ENCODE measurements at regions not wholly inside any gene's neighbourhood (a gene's known extent, or its start where the extent isn't known, plus 50 kb on each side); places are given as distances from the start of the nearest gene placed in this dataset.

DNA sequence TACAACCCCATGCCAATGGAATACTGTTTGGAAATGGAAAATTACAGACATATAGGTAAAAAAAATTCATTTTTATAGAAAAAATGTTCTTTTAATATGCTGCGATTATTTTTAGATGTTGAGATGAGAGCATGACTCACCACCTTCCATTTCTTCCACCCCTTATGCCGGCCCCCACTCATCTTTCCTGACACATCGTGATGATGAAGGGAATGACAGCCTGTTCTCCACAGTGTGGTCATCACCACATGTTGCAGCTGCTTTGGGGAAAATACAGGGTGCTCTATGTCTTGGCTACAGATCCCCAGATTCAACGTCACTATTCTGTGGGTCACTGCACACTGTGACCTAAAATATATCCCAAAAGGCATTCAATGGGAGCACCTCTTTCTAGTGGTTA lies 916.2 kb downstream of the METTL15 start:
- DNase-seq: no peak

GRCh38 chr11:29023761-29024160 lies 915.6 kb downstream of the METTL15 start:
- no peak for DNase-seq

- no peak for DNase-seq
These were observed 914.5 kb downstream of the METTL15 start for GRCh38 chr11:29022676-29023075.

DNA sequence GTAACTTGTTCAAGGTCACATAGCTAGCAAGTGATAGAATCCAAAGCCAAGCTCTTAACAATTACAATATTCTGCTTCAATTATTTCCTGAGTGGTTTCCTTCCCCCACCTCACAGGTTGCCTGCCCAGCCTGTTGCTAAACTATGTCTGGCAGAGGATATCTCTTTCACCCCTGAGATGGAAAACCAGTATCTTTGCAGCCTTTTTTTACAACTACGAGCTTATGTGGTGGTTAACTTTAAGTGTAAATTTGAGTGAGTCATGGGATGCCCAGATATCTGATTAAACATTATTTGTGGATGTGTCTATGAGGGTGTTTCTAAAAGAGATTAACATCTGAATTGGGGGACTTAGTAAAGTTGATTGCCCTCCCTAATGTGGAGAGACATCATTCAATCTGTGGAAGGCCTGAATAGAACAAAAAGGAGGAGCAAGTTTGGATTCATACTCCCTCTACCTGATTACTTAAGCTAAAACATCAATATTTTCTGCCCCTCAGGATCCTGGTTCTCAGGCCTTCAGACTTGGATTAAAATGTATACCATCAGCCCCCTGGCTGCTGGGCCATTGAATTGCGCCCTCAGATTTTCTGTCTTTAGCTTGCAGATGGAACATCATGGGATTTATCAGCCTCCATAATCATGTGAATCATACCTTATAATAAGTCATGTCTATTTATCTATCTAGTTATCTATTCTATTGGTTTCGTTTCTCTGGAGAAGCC lies 911.9 kb downstream of the METTL15 start:
- DNase-seq: no peak

DNA sequence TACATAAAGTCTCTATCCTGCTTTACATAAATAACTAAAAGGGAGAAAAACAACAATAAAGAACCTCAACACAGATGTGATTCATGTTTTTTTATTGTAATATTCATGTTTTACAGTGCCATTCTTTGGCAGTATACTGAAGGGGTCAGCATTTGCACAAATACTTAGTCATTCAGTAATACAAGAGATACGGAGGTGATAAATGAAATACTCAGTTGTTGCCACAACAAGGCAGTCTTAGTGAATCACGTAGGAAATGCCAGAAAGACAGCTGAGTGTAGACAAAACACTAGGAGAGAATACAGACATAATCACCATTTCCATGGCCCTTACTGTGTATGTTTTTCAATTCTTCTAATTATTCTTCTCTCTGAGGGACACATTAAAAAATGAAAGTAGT lies 910.4 kb downstream of the METTL15 start:
- DNase-seq: no peak

DNA sequence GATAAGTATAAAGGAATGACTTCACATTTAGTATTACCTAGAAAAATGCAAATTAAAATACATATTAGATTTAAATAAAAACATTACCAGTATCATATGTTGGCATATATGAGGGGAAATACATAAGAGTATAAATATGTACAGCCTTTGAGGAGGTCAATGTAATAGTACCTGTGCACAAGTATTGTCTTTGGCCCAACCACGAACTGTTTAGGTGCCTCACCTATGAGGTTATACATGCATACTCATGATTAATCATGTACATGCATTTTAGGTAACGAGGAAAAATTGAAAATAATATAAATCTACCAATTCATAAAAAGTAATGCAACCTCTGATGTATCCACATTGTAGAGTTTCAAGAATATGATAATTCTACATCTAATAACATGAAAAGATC lies 909.8 kb downstream of the METTL15 start:
- no peak for DNase-seq

- no peak for DNase-seq
These were observed 904.3 kb downstream of the METTL15 start for GRCh38 chr11:29012507-29012906.

- DNase-seq: no peak
These were observed 901.2 kb downstream of the METTL15 start for GRCh38 chr11:29009426-29009825.

DNA sequence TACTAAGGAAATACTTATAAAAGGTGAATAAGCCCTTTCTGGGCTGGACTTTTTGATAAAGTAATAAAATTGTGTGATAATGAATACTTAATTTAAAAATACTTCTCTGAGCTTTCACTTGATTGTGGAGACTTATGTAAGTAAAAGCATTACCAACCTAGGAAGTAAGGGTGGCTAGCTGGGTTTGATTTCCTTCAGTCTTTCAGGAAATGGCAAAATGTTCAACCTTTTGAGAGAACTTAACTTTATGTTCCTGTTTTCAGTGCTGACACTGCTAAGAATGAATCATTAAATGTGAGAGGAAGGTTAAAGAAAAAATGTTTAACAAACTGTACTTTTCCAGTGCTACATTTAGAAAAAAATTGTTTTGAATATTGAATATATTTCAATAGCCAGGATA lies 900.3 kb downstream of the METTL15 start:
- no peak for DNase-seq

- DNase-seq: no peak
These were observed 898.5 kb downstream of the METTL15 start for GRCh38 chr11:29006668-29007067.

- DNase-seq: no peak
These were observed 897.3 kb downstream of the METTL15 start for GRCh38 chr11:29005401-29005980.

- no peak for DNase-seq
These were observed 894.6 kb downstream of the METTL15 start for GRCh38 chr11:29002816-29003215.

DNA sequence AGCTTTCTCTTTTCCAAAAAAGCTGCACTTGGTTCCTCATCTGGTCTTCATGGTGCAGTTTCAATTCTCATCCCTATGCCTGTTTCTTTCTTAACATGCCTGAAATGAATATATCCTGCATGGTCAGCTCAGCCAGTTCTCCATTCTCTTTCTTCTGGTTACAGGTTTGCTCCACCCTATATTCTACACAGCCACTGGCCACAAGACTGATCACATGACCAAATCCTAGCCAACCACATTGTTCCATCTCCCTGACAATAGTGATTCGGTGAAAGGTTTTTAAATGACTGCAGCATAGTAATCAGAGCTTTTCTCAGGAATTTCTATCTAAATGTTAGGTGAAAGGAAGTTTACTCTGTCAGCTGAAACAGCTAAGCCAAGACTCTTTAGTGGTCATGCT lies 891.4 kb downstream of the METTL15 start:
- no peak for DNase-seq

- no peak for DNase-seq
These were observed 884.8 kb downstream of the METTL15 start for GRCh38 chr11:28992996-28993395.

GRCh38 chr11:28984231-28984630 lies 876.0 kb downstream of the METTL15 start:
- no peak for DNase-seq

DNA sequence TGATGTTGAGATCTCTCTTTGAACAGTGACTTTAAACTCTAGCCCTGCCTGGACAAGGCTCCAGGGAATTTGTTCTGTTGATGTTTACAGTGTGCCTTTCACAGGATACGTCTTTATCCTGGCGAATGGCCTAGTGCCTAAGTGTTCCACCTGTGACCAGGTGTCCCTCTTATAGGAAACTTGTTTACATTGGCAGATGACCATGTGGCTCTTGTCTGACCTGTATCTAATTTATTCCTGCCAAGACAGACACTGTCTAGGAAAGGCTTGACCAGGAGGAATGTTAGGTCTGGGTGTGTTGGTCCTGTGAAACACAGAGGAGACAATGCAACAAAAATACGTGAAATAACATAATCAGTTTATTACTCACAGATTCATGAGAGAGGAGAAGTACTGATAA lies 875.6 kb downstream of the METTL15 start:
- no peak for DNase-seq

- peak; percentile 13 to 53 for DNase-seq
These were observed 873.2 kb downstream of the METTL15 start for GRCh38 chr11:28981381-28981780.

DNA sequence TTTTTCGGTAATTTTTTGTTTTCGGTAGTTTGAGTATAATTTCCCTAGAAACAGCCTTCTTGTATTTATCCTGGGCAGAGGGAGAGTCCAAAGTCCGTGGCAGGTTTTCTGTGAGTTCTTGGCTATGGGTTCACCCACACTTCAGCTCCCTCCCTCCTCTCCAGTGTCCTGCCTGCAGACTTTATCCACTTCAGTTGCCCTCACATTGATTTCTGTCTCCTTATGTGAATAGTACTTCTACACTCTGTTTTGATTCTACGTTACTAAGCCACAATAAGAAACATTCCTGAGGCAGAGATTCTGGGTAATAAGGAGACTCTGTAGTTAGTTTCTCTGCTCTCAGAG lies 868.6 kb downstream of the METTL15 start:
- no peak for DNase-seq

- no peak for DNase-seq
These were observed 868.0 kb downstream of the METTL15 start for GRCh38 chr11:28976012-28976800.

- DNase-seq: no peak
These were observed 861.6 kb downstream of the METTL15 start for GRCh38 chr11:28969832-28970231.

DNA sequence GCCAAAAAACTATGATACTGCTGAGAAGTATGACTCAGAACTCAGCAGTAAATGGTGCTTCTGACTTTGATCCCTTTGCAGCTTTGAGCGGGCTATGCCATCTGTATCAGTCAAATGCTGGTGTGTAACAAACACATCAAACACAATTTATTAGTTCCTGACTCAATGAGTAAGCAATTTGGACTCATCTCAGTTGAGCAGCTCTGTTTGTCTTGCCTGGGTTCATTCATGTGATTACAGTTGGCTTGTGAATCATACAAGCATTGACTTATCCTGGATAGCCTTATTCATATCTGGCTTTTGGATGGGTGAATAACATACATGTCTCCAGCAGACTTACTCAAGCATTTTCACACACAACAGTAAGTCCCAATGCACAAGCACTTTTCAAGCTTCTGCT lies 858.8 kb downstream of the METTL15 start:
- no peak for DNase-seq

GRCh38 chr11:28965819-28966218 lies 857.6 kb downstream of the METTL15 start:
- no peak for DNase-seq

DNA sequence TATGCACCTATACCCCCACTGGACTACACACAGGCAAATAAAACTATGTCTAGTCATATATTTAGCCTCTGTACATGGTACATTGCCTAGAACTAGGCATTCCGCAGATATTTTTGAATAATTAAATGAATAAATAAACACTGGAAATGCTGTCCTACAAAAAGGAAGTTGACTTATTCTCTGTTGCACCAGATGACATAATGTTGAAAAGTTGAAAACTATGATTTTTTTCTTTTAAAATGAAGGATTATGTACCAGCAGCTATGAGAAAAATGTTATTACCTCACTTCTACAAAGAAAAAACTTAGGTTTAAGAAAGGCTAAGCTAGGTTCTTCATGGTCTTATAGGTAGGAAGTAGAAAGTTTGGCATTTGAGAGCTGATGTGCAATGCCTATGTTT lies 856.6 kb downstream of the METTL15 start:
- no peak for DNase-seq

DNA sequence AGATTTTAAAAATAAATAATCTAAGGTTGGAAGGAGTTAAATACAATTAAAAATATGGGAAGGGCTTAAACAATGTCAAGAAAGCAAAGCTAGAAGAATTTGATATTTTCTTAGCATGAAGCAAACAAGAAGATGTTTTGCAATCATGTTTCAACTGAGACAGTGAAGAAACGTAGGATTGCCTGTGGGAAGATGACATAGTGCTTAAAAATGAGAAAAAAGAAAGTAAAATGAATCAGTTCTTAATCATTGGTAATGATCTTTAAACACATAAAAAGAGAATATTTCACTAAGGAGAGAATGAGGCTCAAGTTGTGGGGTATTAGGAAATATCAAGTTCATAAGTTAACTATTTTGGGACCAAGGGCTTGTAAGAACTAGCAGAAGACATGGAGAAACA lies 855.0 kb downstream of the METTL15 start:
- DNase-seq: no peak
